Activated CD4-positive, alpha-beta T cell treated with anti-CD3 and anti-CD28 coated beads, Interleukin-2, amount 10 ng/mL, durations not matched to agents 7 days and 5 days (primary cell): ENCODE measurements at regions not wholly inside any gene's neighbourhood (a gene's known extent, or its start where the extent isn't known, plus 50 kb on each side); places are given as distances from the start of the nearest gene placed in this dataset.

Experiments used
- CTCF ChIA-PET: fragments of 350-600 bp; sonication (Branson Sonifier 250); formaldehyde crosslinking; loops from one replicate; lab custom pipeline; 2021; ENCODE audit warnings: antibody characterized with exemption; lab: Charles Lee
- POLR2A ChIA-PET: fragments of 350-600 bp; sonication (Branson Sonifier 250); formaldehyde crosslinking; loops from one replicate; lab custom pipeline; 2021; ENCODE audit warnings: antibody characterized with exemption; lab: Charles Lee
- DNase-seq: peaks from one replicate; pipeline ENCODE4 v3.0.0-alpha.2; 2020
- H3K27ac Mint-ChIP-seq: one replicate; pipeline ENCODE4 v1.8.0; 2021; ENCODE audit warnings: mild to moderate bottlenecking, moderate library complexity, mixed read lengths
- H3K27me3 Mint-ChIP-seq: one replicate; pipeline ENCODE4 v1.8.0; 2021; ENCODE audit warnings: mixed read lengths
- H3K36me3 Mint-ChIP-seq: one replicate; pipeline ENCODE4 v1.8.0; 2021; ENCODE audit warnings: low read depth, mixed read lengths
- H3K4me1 Mint-ChIP-seq: one replicate; pipeline ENCODE4 v1.8.0; 2021; ENCODE audit warnings: mixed read lengths
- H3K4me3 Mint-ChIP-seq: one replicate; pipeline ENCODE4 v1.8.0; 2021; ENCODE audit warnings: mild to moderate bottlenecking, moderate library complexity, mixed read lengths
- H3K9me3 Mint-ChIP-seq: one replicate; pipeline ENCODE4 v1.8.0; 2021; ENCODE audit warnings: mixed read lengths

GRCh38 chr10:59082249-59082648, 94.2 kb upstream of the PHYHIPL start:
- no peak overlapping the region for H3K4me3 Mint-ChIP-seq
- no peak for DNase-seq
- no peak overlapping the region for H3K27ac Mint-ChIP-seq
- no peaks in the 10 kb centered on the region for H3K9me3 Mint-ChIP-seq
- H3K4me1 Mint-ChIP-seq, result no peaks in the 10 kb centered on the region
- H3K27me3 Mint-ChIP-seq, result no peaks in the 10 kb centered on the region
- POLR2A ChIA-PET, result no interaction called here
- no peaks in the 10 kb centered on the region for H3K36me3 Mint-ChIP-seq
- CTCF ChIA-PET, result no interaction called here

- H3K9me3 Mint-ChIP-seq, result no peaks in the 10 kb centered on the region
- H3K4me1 Mint-ChIP-seq, result no peaks in the 10 kb centered on the region
- CTCF ChIA-PET, result no interaction called here
- no peaks in the 10 kb centered on the region for H3K36me3 Mint-ChIP-seq
- H3K27ac Mint-ChIP-seq, result no peak overlapping the region
- no peak overlapping the region for H3K4me3 Mint-ChIP-seq
- no peaks in the 10 kb centered on the region for H3K27me3 Mint-ChIP-seq
- POLR2A ChIA-PET, result no interaction called here
- DNase-seq, result no peak
Observed at GRCh38 chr10:59085054-59085453, 91.4 kb upstream of the PHYHIPL start.

- H3K27me3 Mint-ChIP-seq, result no peaks in the 10 kb centered on the region
- no peak overlapping the region for H3K27ac Mint-ChIP-seq
- CTCF ChIA-PET, result no interaction called here
- POLR2A ChIA-PET, result no interaction called here
- H3K4me3 Mint-ChIP-seq, result no peak overlapping the region
- H3K9me3 Mint-ChIP-seq, result no peaks in the 10 kb centered on the region
- no peaks in the 10 kb centered on the region for H3K36me3 Mint-ChIP-seq
- no peaks in the 10 kb centered on the region for H3K4me1 Mint-ChIP-seq
- no peak for DNase-seq
Observed at GRCh38 chr10:59085711-59086502, 90.5 kb upstream of the PHYHIPL start.

- POLR2A ChIA-PET, result no interaction called here
Observed at GRCh38 chr10:59087486-59087885, 89.0 kb upstream of the PHYHIPL start.

GRCh38 chr10:59088912-59089573, 87.4 kb upstream of the PHYHIPL start:
- ChIA-PET CTCF (interaction anchor here (0.6 kb wide), 1 partner anchor 39 kb away, joined by 3 read pairs; no protein-coding TSS in a partner anchor), POLR2A (no interaction called here)
- Mint-ChIP-seq H3K36me3 (no peaks in the 10 kb centered on the region), H3K4me1 (no peaks in the 10 kb centered on the region), H3K27ac (no peak overlapping the region), H3K4me3 (no peak overlapping the region), H3K9me3 (no peaks in the 10 kb centered on the region), H3K27me3 (no peaks in the 10 kb centered on the region)
- no peak for DNase-seq

More at GRCh38 chr10:59087486-59087885, 89.0 kb upstream of the PHYHIPL start:
- no peaks in the 10 kb centered on the region for H3K27me3 Mint-ChIP-seq
- no peaks in the 10 kb centered on the region for H3K9me3 Mint-ChIP-seq
- H3K27ac Mint-ChIP-seq, result no peak overlapping the region
- no peaks in the 10 kb centered on the region for H3K36me3 Mint-ChIP-seq
- H3K4me1 Mint-ChIP-seq, result no peaks in the 10 kb centered on the region
- no peak overlapping the region for H3K4me3 Mint-ChIP-seq
- CTCF ChIA-PET, result no interaction called here
- no peak for DNase-seq

GRCh38 chr10:59090817-59091622, 85.4 kb upstream of the PHYHIPL start:
- CTCF ChIA-PET, result no interaction called here
- H3K36me3 Mint-ChIP-seq, result no peaks in the 10 kb centered on the region
- no peak overlapping the region for H3K27ac Mint-ChIP-seq
- POLR2A ChIA-PET, result no interaction called here
- DNase-seq, result no peak
- no peaks in the 10 kb centered on the region for H3K4me1 Mint-ChIP-seq
- no peak overlapping the region for H3K4me3 Mint-ChIP-seq
- no peaks in the 10 kb centered on the region for H3K9me3 Mint-ChIP-seq
- H3K27me3 Mint-ChIP-seq, result no peaks in the 10 kb centered on the region

- Mint-ChIP-seq H3K27ac (no peak overlapping the region), H3K36me3 (no peaks in the 10 kb centered on the region), H3K27me3 (no peaks in the 10 kb centered on the region), H3K9me3 (no peaks in the 10 kb centered on the region), H3K4me3 (no peak overlapping the region), H3K4me1 (no peaks in the 10 kb centered on the region)
- no peak for DNase-seq
- POLR2A ChIA-PET, result no interaction called here
- CTCF ChIA-PET, result no interaction called here
Observed at GRCh38 chr10:59093461-59093860, 83.0 kb upstream of the PHYHIPL start.

GRCh38 chr10:59096631-59097030, 79.8 kb upstream of the PHYHIPL start:
- POLR2A ChIA-PET, result no interaction called here
- DNase-seq, result no peak
- Mint-ChIP-seq H3K27me3 (no peaks in the 10 kb centered on the region), H3K4me1 (no peaks in the 10 kb centered on the region), H3K27ac (no peak overlapping the region), H3K9me3 (no peaks in the 10 kb centered on the region), H3K4me3 (no peak overlapping the region), H3K36me3 (no peaks in the 10 kb centered on the region)
- CTCF ChIA-PET, result no interaction called here

GRCh38 chr10:59098387-59098786, 78.1 kb upstream of the PHYHIPL start:
- H3K4me3 Mint-ChIP-seq, result no peak overlapping the region
- no peak overlapping the region for H3K27ac Mint-ChIP-seq
- no peaks in the 10 kb centered on the region for H3K9me3 Mint-ChIP-seq
- H3K4me1 Mint-ChIP-seq, result no peaks in the 10 kb centered on the region
- no peaks in the 10 kb centered on the region for H3K36me3 Mint-ChIP-seq
- no peak for DNase-seq
- H3K27me3 Mint-ChIP-seq, result no peaks in the 10 kb centered on the region
- CTCF ChIA-PET, result interaction anchor here (0.6 kb wide), 1 partner anchor 610 kb away, joined by 3 read pairs; no protein-coding TSS in a partner anchor
- POLR2A ChIA-PET, result no interaction called here

GRCh38 chr10:59098831-59099452, 77.5 kb upstream of the PHYHIPL start:
- no peak for DNase-seq
- H3K27ac Mint-ChIP-seq, result no peak overlapping the region
- no peaks in the 10 kb centered on the region for H3K36me3 Mint-ChIP-seq
- no peak overlapping the region for H3K4me3 Mint-ChIP-seq
- H3K27me3 Mint-ChIP-seq, result no peaks in the 10 kb centered on the region
- ChIA-PET POLR2A (no interaction called here), CTCF (no interaction called here)
- H3K9me3 Mint-ChIP-seq, result no peaks in the 10 kb centered on the region
- no peaks in the 10 kb centered on the region for H3K4me1 Mint-ChIP-seq

- ChIA-PET POLR2A (no interaction called here), CTCF (no interaction called here)
- H3K27me3 Mint-ChIP-seq, result no peaks in the 10 kb centered on the region
- H3K27ac Mint-ChIP-seq, result no peak overlapping the region
- H3K4me1 Mint-ChIP-seq, result no peaks in the 10 kb centered on the region
- H3K36me3 Mint-ChIP-seq, result no peaks in the 10 kb centered on the region
- no peak overlapping the region for H3K4me3 Mint-ChIP-seq
- H3K9me3 Mint-ChIP-seq, result no peaks in the 10 kb centered on the region
- no peak for DNase-seq
Observed at GRCh38 chr10:59099481-59099880, 77.0 kb upstream of the PHYHIPL start.

GRCh38 chr10:59102394-59102793, 74.0 kb upstream of the PHYHIPL start:
- H3K27ac Mint-ChIP-seq, result no peak overlapping the region
- no peak overlapping the region for H3K4me3 Mint-ChIP-seq
- CTCF ChIA-PET, result no interaction called here
- POLR2A ChIA-PET, result no interaction called here
- no peaks in the 10 kb centered on the region for H3K9me3 Mint-ChIP-seq
- H3K27me3 Mint-ChIP-seq, result no peaks in the 10 kb centered on the region
- DNase-seq, result no peak
- H3K36me3 Mint-ChIP-seq, result no peaks in the 10 kb centered on the region
- H3K4me1 Mint-ChIP-seq, result no peaks in the 10 kb centered on the region

- H3K4me1 Mint-ChIP-seq, result no peaks in the 10 kb centered on the region
- no peaks in the 10 kb centered on the region for H3K36me3 Mint-ChIP-seq
- no peaks in the 10 kb centered on the region for H3K27me3 Mint-ChIP-seq
- H3K27ac Mint-ChIP-seq, result no peak overlapping the region
- POLR2A ChIA-PET, result no interaction called here
- CTCF ChIA-PET, result no interaction called here
- H3K4me3 Mint-ChIP-seq, result no peak overlapping the region
- no peak for DNase-seq
- no peaks in the 10 kb centered on the region for H3K9me3 Mint-ChIP-seq
Observed at GRCh38 chr10:59104186-59104585, 72.3 kb upstream of the PHYHIPL start.
